ENCODE measurements at regions not wholly inside any gene's neighbourhood (a gene's known extent, or its start where the extent isn't known, plus 50 kb on each side); places are given as distances from the start of the nearest gene placed in this dataset.

GRCh38 chr22:26106412-26106811 is 62.9 kb upstream of the SEZ6L start:
- Histone ChIP-seq H3K27me3 (ENCODE audit: control insufficient read depth in 2 of 2, insufficient read depth in 2 of 2, low read length in 2 of 2) (no peaks in the 10 kb centered on the region), H3K4me3 (replicated peaks in 1 of 3; ENCODE audit: low read depth in 2 of 3, low read length in 3 of 3) (no peak overlapping the region), H3K36me3 (replicated peaks in 1 of 2; ENCODE audit: control insufficient read depth in 1 of 2, insufficient read depth in 2 of 2, low read length in 2 of 2) (no peaks in the 10 kb centered on the region), H3K4me2 (replicated peaks; ENCODE audit: extremely low read depth, low read length, poor library complexity, severe bottlenecking) (no peak overlapping the region), H2AFZ (ENCODE audit: insufficient read depth, low read depth, low read length, poor library complexity, severe bottlenecking) (no peak overlapping the region), H3K9ac (ENCODE audit: insufficient read depth, low read length, poor library complexity, severe bottlenecking) (no peak overlapping the region), H4K20me1 (ENCODE audit: insufficient read depth, low read length) (no peaks in the 10 kb centered on the region), H3K79me2 (ENCODE audit: insufficient read depth, low read length) (no peaks in the 10 kb centered on the region), H3K9me3 (replicated peaks in 1 of 2; ENCODE audit: control insufficient read depth in 1 of 2, insufficient read depth in 1 of 2, low read length in 2 of 2) (no peaks in the 10 kb centered on the region), H3K27ac (ENCODE audit: low read depth in 1 of 2, low read length in 2 of 2) (no peak overlapping the region), H3K4me1 (ENCODE audit: control insufficient read depth in 1 of 2, insufficient read depth in 2 of 2, low read length in 2 of 2) (no peaks in the 10 kb centered on the region)
- Mint-ChIP-seq H3K4me3 (no peak overlapping the region), H3K9me3 (peaks cover 0 to 7% (median 5%) of the 10 kb centered on the region in 7 donors), H3K36me3 (no peaks in the 10 kb centered on the region), H3K27me3 (ENCODE audit: low read depth in 3 of 3) (peaks cover 7 to 17% (median 15%) of the 10 kb centered on the region in 3 donors), H3K27ac (no peak overlapping the region), H3K4me1 (no peaks in the 10 kb centered on the region)
- intact Hi-C loops (cut with micrococcal nuclease) = no loop called here
- TF ChIP-seq CTCF (IDR thresholded peaks at IDR 0.05) = no peak
- DNase-seq = no peak

DNA sequence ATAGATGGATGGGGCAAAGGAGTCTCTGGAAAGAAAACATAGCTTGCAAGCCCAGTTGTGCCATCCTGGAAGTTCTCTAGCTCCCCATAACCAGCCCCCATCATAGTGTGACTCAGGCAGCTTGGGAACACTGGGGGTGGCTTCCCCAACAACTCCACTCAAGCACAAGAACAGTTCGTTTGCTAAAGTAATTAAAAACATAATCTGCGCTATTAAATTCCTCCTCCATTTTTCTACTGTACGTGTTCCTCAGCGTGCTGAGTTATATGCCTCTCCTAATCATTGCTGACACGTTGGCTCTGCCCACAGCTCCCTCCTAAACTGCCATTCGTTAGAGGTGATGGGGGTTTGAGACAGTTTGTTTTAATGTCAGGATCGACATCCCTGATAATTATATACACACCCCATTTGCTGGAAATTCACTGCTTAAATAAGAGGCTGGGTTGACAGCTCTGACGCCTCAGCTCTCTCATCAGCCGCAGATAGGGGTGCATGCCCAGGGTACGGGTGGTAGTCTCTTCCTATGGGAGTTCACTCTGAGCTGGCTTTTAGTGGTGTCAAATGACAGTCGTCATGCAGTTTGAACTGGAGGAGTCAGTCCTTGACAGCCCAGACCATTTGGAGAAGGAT is 59.5 kb upstream of the SEZ6L start:
- H3K9me3 Mint-ChIP-seq = peaks cover 0 to 8% (median 6%) of the 10 kb centered on the region in 7 donors
- TF ChIP-seq CTCF (IDR thresholded peaks at IDR 0.05) = no peak
- H3K27ac Mint-ChIP-seq = no peak overlapping the region
- Histone ChIP-seq H3K4me2 (replicated peaks; ENCODE audit: extremely low read depth, low read length, poor library complexity, severe bottlenecking) (no peak overlapping the region), H3K79me2 (ENCODE audit: insufficient read depth, low read length) (no peaks in the 10 kb centered on the region), H3K9me3 (replicated peaks in 1 of 2; ENCODE audit: control insufficient read depth in 1 of 2, insufficient read depth in 1 of 2, low read length in 2 of 2) (no peaks in the 10 kb centered on the region), H3K27me3 (ENCODE audit: control insufficient read depth in 2 of 2, insufficient read depth in 2 of 2, low read length in 2 of 2) (no peaks in the 10 kb centered on the region), H3K4me3 (replicated peaks in 1 of 3; ENCODE audit: low read depth in 2 of 3, low read length in 3 of 3) (no peak overlapping the region), H3K9ac (ENCODE audit: insufficient read depth, low read length, poor library complexity, severe bottlenecking) (no peak overlapping the region), H2AFZ (ENCODE audit: insufficient read depth, low read depth, low read length, poor library complexity, severe bottlenecking) (no peak overlapping the region), H3K4me1 (ENCODE audit: control insufficient read depth in 1 of 2, insufficient read depth in 2 of 2, low read length in 2 of 2) (no peaks in the 10 kb centered on the region), H4K20me1 (ENCODE audit: insufficient read depth, low read length) (no peaks in the 10 kb centered on the region), H3K27ac (ENCODE audit: low read depth in 1 of 2, low read length in 2 of 2) (no peak overlapping the region), H3K36me3 (replicated peaks in 1 of 2; ENCODE audit: control insufficient read depth in 1 of 2, insufficient read depth in 2 of 2, low read length in 2 of 2) (no peaks in the 10 kb centered on the region)
- no peaks in the 10 kb centered on the region for H3K4me1 Mint-ChIP-seq
- peaks cover 7 to 18% (median 10%) of the 10 kb centered on the region in 3 donors for H3K27me3 Mint-ChIP-seq (ENCODE audit: low read depth in 3 of 3)
- no peak overlapping the region for H3K4me3 Mint-ChIP-seq
- WGBS (ENCODE audit: insufficient coverage) = 100% methylated on average over 3 of the region's 11 CpGs
- H3K36me3 Mint-ChIP-seq = no peaks in the 10 kb centered on the region
- no peak for DNase-seq
- intact Hi-C loops (cut with micrococcal nuclease) = no loop called here
